ENCODE measurements at regions not wholly inside any gene's neighbourhood (a gene's known extent, or its start where the extent isn't known, plus 50 kb on each side); places are given as distances from the start of the nearest gene placed in this dataset.
"Not testable (repeated sequence)": the region's sequence is repeated elsewhere in the genome, so short reads cannot be mapped to it uniquely, and the experiment has no call there.

- Histone ChIP-seq H3K9ac (ENCODE audit: low read depth, low read length) (no peak overlapping the region), H3K9me3 (ENCODE audit: control insufficient read depth, insufficient read depth, low read length) (no peaks in the 10 kb centered on the region), H3K4me1 (ENCODE audit: control insufficient read depth, insufficient read depth, low read length) (peaks cover 32% of the 10 kb centered on the region), H3K36me3 (ENCODE audit: control insufficient read depth, insufficient read depth, low read length) (no peaks in the 10 kb centered on the region), H3K4me3 (ENCODE audit: low read depth, low read length) (no peak overlapping the region), H3K27me3 (ENCODE audit: control insufficient read depth, insufficient read depth, low read length) (peaks cover 3% of the 10 kb centered on the region)
Observed at GRCh38 chr9:89675058-89675742, 70.4 kb downstream of the GADD45G start.

- Histone ChIP-seq H3K4me1 (ENCODE audit: control insufficient read depth, insufficient read depth, low read length) (peaks cover 32% of the 10 kb centered on the region), H3K9ac (ENCODE audit: low read depth, low read length) (no peak overlapping the region), H3K36me3 (ENCODE audit: control insufficient read depth, insufficient read depth, low read length) (no peaks in the 10 kb centered on the region), H3K27me3 (ENCODE audit: control insufficient read depth, insufficient read depth, low read length) (peaks cover 3% of the 10 kb centered on the region), H3K9me3 (ENCODE audit: control insufficient read depth, insufficient read depth, low read length) (no peaks in the 10 kb centered on the region), H3K4me3 (ENCODE audit: low read depth, low read length) (no peak overlapping the region)
Observed at GRCh38 chr9:89676281-89676680, 71.5 kb downstream of the GADD45G start.

- peak overlapping the region; percentile 48 for H3K9ac ChIP-seq (ENCODE audit: low read depth, low read length)
- no peaks in the 10 kb centered on the region for H3K9me3 ChIP-seq (ENCODE audit: control insufficient read depth, insufficient read depth, low read length)
- peaks cover 3% of the 10 kb centered on the region for H3K27me3 ChIP-seq (ENCODE audit: control insufficient read depth, insufficient read depth, low read length)
- no peaks in the 10 kb centered on the region for H3K36me3 ChIP-seq (ENCODE audit: control insufficient read depth, insufficient read depth, low read length)
- H3K4me3 ChIP-seq (ENCODE audit: low read depth, low read length) = peak overlapping the region; percentile 26
- peaks cover 32% of the 10 kb centered on the region for H3K4me1 ChIP-seq (ENCODE audit: control insufficient read depth, insufficient read depth, low read length)
Observed at GRCh38 chr9:89677702-89678395, 73.0 kb downstream of the GADD45G start.

GRCh38 chr9:89678396-89679015 lies 73.7 kb downstream of the GADD45G start:
- H3K36me3 ChIP-seq (ENCODE audit: control insufficient read depth, insufficient read depth, low read length) = no peaks in the 10 kb centered on the region
- H3K9ac ChIP-seq (ENCODE audit: low read depth, low read length) = no peak overlapping the region
- peaks cover 3% of the 10 kb centered on the region for H3K27me3 ChIP-seq (ENCODE audit: control insufficient read depth, insufficient read depth, low read length)
- H3K4me1 ChIP-seq (ENCODE audit: control insufficient read depth, insufficient read depth, low read length) = peaks cover 32% of the 10 kb centered on the region
- no peaks in the 10 kb centered on the region for H3K9me3 ChIP-seq (ENCODE audit: control insufficient read depth, insufficient read depth, low read length)
- H3K4me3 ChIP-seq (ENCODE audit: low read depth, low read length) = peak overlapping the region; percentile 1

- H3K36me3 ChIP-seq (ENCODE audit: control insufficient read depth, insufficient read depth, low read length) = no peaks in the 10 kb centered on the region
- peaks cover 3% of the 10 kb centered on the region for H3K27me3 ChIP-seq (ENCODE audit: control insufficient read depth, insufficient read depth, low read length)
- H3K9me3 ChIP-seq (ENCODE audit: control insufficient read depth, insufficient read depth, low read length) = no peaks in the 10 kb centered on the region
- H3K4me1 ChIP-seq (ENCODE audit: control insufficient read depth, insufficient read depth, low read length) = peaks cover 32% of the 10 kb centered on the region
- no peak overlapping the region for H3K4me3 ChIP-seq (ENCODE audit: low read depth, low read length)
- no peak overlapping the region for H3K9ac ChIP-seq (ENCODE audit: low read depth, low read length)
Observed at GRCh38 chr9:89679016-89679415, 74.2 kb downstream of the GADD45G start.

GRCh38 chr9:89679581-89679980 lies 74.8 kb downstream of the GADD45G start:
- H3K4me3 ChIP-seq (ENCODE audit: low read depth, low read length) = no peak overlapping the region
- no peaks in the 10 kb centered on the region for H3K9me3 ChIP-seq (ENCODE audit: control insufficient read depth, insufficient read depth, low read length)
- H3K36me3 ChIP-seq (ENCODE audit: control insufficient read depth, insufficient read depth, low read length) = no peaks in the 10 kb centered on the region
- H3K9ac ChIP-seq (ENCODE audit: low read depth, low read length) = no peak overlapping the region
- H3K27me3 ChIP-seq (ENCODE audit: control insufficient read depth, insufficient read depth, low read length) = peaks cover 3% of the 10 kb centered on the region
- H3K4me1 ChIP-seq (ENCODE audit: control insufficient read depth, insufficient read depth, low read length) = peaks cover 32% of the 10 kb centered on the region

GRCh38 chr9:89680547-89681467 lies 76.0 kb downstream of the GADD45G start:
- peaks cover 23% of the 10 kb centered on the region for H3K4me1 ChIP-seq (ENCODE audit: control insufficient read depth, insufficient read depth, low read length)
- no peaks in the 10 kb centered on the region for H3K9me3 ChIP-seq (ENCODE audit: control insufficient read depth, insufficient read depth, low read length)
- H3K36me3 ChIP-seq (ENCODE audit: control insufficient read depth, insufficient read depth, low read length) = no peaks in the 10 kb centered on the region
- no peak overlapping the region for H3K4me3 ChIP-seq (ENCODE audit: low read depth, low read length)
- H3K27me3 ChIP-seq (ENCODE audit: control insufficient read depth, insufficient read depth, low read length) = peaks cover 3% of the 10 kb centered on the region
- no peak overlapping the region for H3K9ac ChIP-seq (ENCODE audit: low read depth, low read length)

GRCh38 chr9:89681468-89681859 lies 76.7 kb downstream of the GADD45G start:
- H3K4me1 ChIP-seq (ENCODE audit: control insufficient read depth, insufficient read depth, low read length) = peaks cover 28% of the 10 kb centered on the region
- not testable (repeated sequence) for H3K9ac ChIP-seq (ENCODE audit: low read depth, low read length); H3K4me3 ChIP-seq (ENCODE audit: low read depth, low read length); H3K9me3 ChIP-seq (ENCODE audit: control insufficient read depth, insufficient read depth, low read length); H3K36me3 ChIP-seq (ENCODE audit: control insufficient read depth, insufficient read depth, low read length); H3K27me3 ChIP-seq (ENCODE audit: control insufficient read depth, insufficient read depth, low read length)

- Histone ChIP-seq H3K36me3 (ENCODE audit: control insufficient read depth, insufficient read depth, low read length) (no peaks in the 10 kb centered on the region), H3K9me3 (ENCODE audit: control insufficient read depth, insufficient read depth, low read length) (no peaks in the 10 kb centered on the region), H3K9ac (ENCODE audit: low read depth, low read length) (no peak overlapping the region), H3K4me1 (ENCODE audit: control insufficient read depth, insufficient read depth, low read length) (peaks cover 17% of the 10 kb centered on the region), H3K4me3 (ENCODE audit: low read depth, low read length) (no peak overlapping the region), H3K27me3 (ENCODE audit: control insufficient read depth, insufficient read depth, low read length) (no peaks in the 10 kb centered on the region)
Observed at GRCh38 chr9:89683626-89684025, 78.8 kb downstream of the GADD45G start.

- no peak overlapping the region for H3K4me3 ChIP-seq (ENCODE audit: low read depth, low read length)
- no peaks in the 10 kb centered on the region for H3K9me3 ChIP-seq (ENCODE audit: control insufficient read depth, insufficient read depth, low read length)
- peaks cover 11% of the 10 kb centered on the region for H3K4me1 ChIP-seq (ENCODE audit: control insufficient read depth, insufficient read depth, low read length)
- H3K36me3 ChIP-seq (ENCODE audit: control insufficient read depth, insufficient read depth, low read length) = no peaks in the 10 kb centered on the region
- no peaks in the 10 kb centered on the region for H3K27me3 ChIP-seq (ENCODE audit: control insufficient read depth, insufficient read depth, low read length)
- H3K9ac ChIP-seq (ENCODE audit: low read depth, low read length) = no peak overlapping the region
Observed at GRCh38 chr9:89684218-89684617, 79.4 kb downstream of the GADD45G start.

- Histone ChIP-seq H3K4me3 (ENCODE audit: low read depth, low read length) (no peak overlapping the region), H3K9ac (ENCODE audit: low read depth, low read length) (no peak overlapping the region), H3K36me3 (ENCODE audit: control insufficient read depth, insufficient read depth, low read length) (no peaks in the 10 kb centered on the region), H3K9me3 (ENCODE audit: control insufficient read depth, insufficient read depth, low read length) (no peaks in the 10 kb centered on the region), H3K4me1 (ENCODE audit: control insufficient read depth, insufficient read depth, low read length) (peaks cover 10% of the 10 kb centered on the region), H3K27me3 (ENCODE audit: control insufficient read depth, insufficient read depth, low read length) (no peaks in the 10 kb centered on the region)
Observed at GRCh38 chr9:89684912-89685636, 80.3 kb downstream of the GADD45G start.
